ENCODE measurements at regions not wholly inside any gene's neighbourhood (a gene's known extent, or its start where the extent isn't known, plus 50 kb on each side); places are given as distances from the start of the nearest gene placed in this dataset.

DNA sequence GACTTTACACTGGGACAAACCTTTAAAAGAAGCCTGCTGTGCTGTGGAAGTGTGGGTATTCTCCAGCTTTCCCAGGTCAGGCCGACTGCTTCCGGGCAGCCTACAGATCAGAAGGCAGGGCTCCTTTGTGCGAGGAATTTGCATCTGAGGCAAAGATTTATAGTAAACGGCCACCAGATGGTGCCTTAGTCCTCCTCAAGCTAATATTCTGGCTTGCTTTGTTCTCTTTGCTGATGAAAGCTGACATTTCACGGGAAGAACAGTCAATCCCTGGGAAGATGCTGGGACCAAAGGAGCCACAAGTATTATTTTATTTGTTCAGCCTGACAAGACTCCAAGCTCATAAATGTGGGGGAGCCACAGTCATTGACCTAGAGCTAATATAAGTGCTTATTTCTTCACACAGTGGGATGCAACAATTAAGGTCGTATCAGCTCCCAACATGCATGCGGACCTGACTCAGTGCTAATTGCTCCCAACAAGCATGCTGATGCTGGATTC, 120.7 kb upstream of the TRIM2 start:
- TF ChIP-seq ZNF274 (IDR thresholded peaks at IDR 0.05; ENCODE audit: low read depth, low read length) (no peak), SUZ12 (IDR thresholded peaks at IDR 0.05; ENCODE audit: extremely low read depth, insufficient read depth, insufficient read length) (no peak)
